Stimulated activated effector memory CD8-positive, alpha-beta T cell treated with anti-CD3 and anti-CD28 coated beads, Interleukin-12 subunit alpha, Interleukin-12 subunit beta, amount 100 ng/mL, for 72 hours (primary cell): ENCODE measurements at regions not wholly inside any gene's neighbourhood (a gene's known extent, or its start where the extent isn't known, plus 50 kb on each side); places are given as distances from the start of the nearest gene placed in this dataset.

Experiments used
- ATAC-seq: fragments of 150-1000 bp; cut with Tn5 transposase; 2 replicates; pipeline ENCODE4 v1.10.0; 2021
- DNase-seq, 2 donors: peaks; one replicate each; pipeline ENCODE4 v3.0.0; 2021 to 2022; ENCODE audit warnings: low spot score in 2 of 2
- H3K27ac Mint-ChIP-seq: one replicate; pipeline ENCODE4 v1.8.0; 2022; ENCODE audit warnings: mild to moderate bottlenecking, mixed read lengths
- H3K36me3 Mint-ChIP-seq: one replicate; pipeline ENCODE4 v1.8.0; 2022; ENCODE audit warnings: mild to moderate bottlenecking, mixed read lengths
- H3K4me1 Mint-ChIP-seq: one replicate; pipeline ENCODE4 v1.8.0; 2022; ENCODE audit warnings: mixed read lengths
- H3K4me3 Mint-ChIP-seq: one replicate; pipeline ENCODE4 v1.8.0; 2022; ENCODE audit warnings: mild to moderate bottlenecking, mixed read lengths
- H3K9me3 Mint-ChIP-seq: one replicate; pipeline ENCODE4 v1.8.0; 2022; ENCODE audit warnings: mixed read lengths

DNA sequence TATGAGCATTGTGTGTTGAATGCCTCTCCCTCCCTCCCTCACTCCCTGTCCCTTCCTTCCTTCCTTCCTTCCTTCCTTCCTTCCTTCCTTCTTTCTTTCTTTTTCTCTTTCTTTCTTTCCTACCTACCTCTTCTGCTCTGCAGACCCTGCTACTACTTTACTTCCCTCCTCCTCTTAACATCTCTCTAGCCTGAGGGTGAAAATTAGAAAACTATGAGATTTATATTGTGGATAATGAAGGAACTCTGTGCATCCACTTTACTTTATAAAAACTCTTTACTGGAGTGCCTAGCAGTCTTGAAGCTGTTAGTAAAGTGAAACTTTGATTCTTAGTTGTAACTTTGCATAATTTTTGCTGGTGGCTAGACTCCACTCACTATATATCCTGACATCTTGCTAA, 572.2 kb downstream of the RWDD3 start:
- H3K27ac Mint-ChIP-seq, result no peak overlapping the region
- H3K36me3 Mint-ChIP-seq, result no peaks in the 10 kb centered on the region
- ATAC-seq (no peak), DNase-seq (no peak)
- H3K4me1 Mint-ChIP-seq, result no peaks in the 10 kb centered on the region
- H3K9me3 Mint-ChIP-seq, result peaks cover 11% of the 10 kb centered on the region
- no peak overlapping the region for H3K4me3 Mint-ChIP-seq

DNA sequence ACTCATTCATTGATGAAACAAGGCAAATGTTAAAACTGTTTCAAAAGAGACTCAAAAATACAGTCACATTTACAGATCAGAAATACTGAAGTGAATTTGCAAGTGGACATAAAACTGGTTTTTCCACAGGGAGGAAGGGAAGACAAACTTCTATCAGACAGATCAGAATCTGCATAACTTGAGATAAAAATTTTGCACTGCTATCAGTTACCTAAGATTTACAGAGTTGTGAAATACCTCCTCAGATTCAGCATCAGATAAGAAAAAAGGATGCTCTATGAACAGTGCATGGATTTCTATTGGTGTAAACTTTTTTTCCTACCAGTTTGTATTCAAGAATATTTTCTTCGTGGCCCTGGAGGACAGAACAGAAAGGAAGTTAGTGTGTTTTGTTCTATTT, 575.4 kb downstream of the RWDD3 start:
- Mint-ChIP-seq H3K9me3 (peaks cover 10% of the 10 kb centered on the region), H3K4me1 (no peaks in the 10 kb centered on the region), H3K4me3 (no peak overlapping the region), H3K36me3 (no peaks in the 10 kb centered on the region), H3K27ac (no peak overlapping the region)
- ATAC-seq (no peak), DNase-seq (no peak)

DNA sequence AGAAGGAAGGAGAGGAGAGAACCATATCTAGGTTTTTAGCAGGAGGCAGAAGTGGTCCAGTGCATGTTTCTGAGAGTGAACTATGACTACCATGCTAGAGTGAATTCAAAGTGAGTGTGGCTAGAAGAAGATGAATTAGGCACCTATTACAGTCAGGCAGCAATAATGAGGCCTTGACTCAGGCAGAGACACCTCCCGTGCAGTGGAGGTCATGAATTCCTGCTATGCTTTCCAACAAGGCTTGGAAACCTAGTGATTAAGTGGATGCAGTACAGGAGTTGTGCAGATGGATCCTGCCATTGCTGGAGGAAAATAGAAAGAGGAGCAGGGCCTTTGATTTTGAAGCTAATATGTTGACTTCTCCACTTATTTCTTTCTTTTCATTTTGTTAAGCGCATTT, 581.5 kb downstream of the RWDD3 start:
- H3K27ac Mint-ChIP-seq, result no peak overlapping the region
- DNase-seq, result no peak
- H3K4me3 Mint-ChIP-seq, result no peak overlapping the region
- H3K36me3 Mint-ChIP-seq, result no peaks in the 10 kb centered on the region
- H3K4me1 Mint-ChIP-seq, result no peaks in the 10 kb centered on the region
- ATAC-seq, result no peak
- peaks cover 12% of the 10 kb centered on the region for H3K9me3 Mint-ChIP-seq

DNA sequence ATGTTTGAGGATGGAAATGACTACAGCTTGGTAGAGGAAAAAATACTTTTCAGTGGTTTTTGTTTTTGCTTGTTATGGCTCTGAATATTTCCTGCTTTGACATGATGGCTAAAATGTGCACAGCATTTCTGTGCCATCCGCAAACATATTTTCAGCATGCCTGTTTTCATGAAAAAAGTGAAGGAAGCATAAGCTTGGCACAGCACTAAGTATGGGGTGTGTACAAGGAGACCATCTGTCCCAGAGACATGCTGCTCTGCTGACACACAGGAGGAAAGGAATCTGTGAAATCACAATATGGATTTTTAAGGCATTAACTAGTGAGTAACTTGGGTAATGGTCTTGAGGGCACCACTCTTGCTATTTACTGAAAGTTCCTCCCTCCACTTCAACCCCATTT, 595.5 kb downstream of the RWDD3 start:
- Mint-ChIP-seq H3K9me3 (peaks cover 14% of the 10 kb centered on the region), H3K36me3 (no peaks in the 10 kb centered on the region), H3K27ac (no peak overlapping the region), H3K4me3 (no peak overlapping the region), H3K4me1 (no peaks in the 10 kb centered on the region)
- DNase-seq (no peak), ATAC-seq (no peak)

DNA sequence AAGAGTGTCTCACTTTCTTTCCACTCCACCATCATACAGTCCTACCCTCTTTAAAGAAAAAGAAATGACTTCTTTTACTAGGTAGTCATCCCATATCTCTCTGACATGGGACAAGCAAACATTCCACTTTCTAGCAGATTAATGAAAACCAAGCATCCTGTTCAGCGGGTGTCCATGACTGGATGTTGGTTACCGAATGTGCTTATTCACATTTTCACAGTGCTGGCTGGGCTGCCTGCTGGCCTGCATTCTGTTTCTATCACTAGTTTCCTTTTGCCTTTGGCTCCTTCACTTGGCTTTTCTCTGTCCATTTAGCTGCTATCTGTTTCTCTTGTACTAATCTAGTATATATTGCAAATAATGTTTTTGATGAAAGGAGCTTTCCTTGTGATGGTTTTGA, 598.4 kb downstream of the RWDD3 start:
- no peaks in the 10 kb centered on the region for H3K4me1 Mint-ChIP-seq
- H3K27ac Mint-ChIP-seq, result no peak overlapping the region
- H3K36me3 Mint-ChIP-seq, result no peaks in the 10 kb centered on the region
- peaks cover 25% of the 10 kb centered on the region for H3K9me3 Mint-ChIP-seq
- H3K4me3 Mint-ChIP-seq, result no peak overlapping the region
- DNase-seq (no peak), ATAC-seq (no peak)

DNA sequence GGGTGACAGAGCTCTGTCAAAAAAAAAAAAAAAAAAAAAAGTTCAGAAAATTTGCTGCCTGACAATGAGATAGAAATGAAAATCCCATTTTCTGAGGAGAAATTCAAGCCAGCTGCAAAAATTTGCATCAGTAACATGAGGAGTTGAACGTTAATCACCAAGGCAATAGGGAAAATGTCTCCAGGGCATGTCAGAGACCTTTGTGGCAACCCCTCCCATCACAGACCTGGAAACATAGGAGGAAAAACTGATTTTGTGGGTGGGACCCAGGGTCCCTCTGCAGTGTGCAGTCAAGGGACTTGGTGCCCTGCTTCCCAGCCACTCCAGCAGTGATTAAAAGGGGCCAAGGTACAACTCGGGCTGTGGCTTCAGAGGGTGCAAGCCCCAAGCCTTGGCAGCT, 615.4 kb downstream of the RWDD3 start:
- Mint-ChIP-seq H3K9me3 (peaks cover 6% of the 10 kb centered on the region), H3K27ac (no peak overlapping the region), H3K36me3 (no peaks in the 10 kb centered on the region), H3K4me3 (no peak overlapping the region), H3K4me1 (no peaks in the 10 kb centered on the region)
- no peak for DNase-seq
- no peak for ATAC-seq

DNA sequence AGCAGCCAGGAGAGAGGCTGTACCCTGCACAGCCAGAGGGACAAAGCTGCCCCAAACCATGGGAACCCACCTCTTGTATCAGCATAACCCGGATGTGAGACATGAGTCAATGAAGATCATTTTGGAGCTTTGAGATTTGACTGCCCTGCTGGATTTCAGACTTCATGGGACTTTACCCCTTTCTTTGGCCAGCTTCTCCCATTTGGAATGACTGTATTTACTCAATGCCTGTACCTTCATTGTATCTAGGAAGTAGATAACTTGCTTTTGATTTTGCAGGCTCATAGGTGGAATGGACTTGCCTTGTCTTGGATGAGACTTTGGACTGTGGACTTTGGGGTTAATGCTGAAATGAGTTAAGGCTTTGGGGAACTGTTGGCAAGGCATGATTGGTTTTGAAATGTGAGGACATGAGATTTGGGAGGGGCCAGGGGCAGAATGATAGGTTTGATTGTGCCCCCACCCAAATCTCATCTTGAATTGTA, 616.2 kb downstream of the RWDD3 start:
- no peaks in the 10 kb centered on the region for H3K36me3 Mint-ChIP-seq
- H3K4me1 Mint-ChIP-seq, result no peaks in the 10 kb centered on the region
- DNase-seq (no peak), ATAC-seq (no peak)
- no peak overlapping the region for H3K4me3 Mint-ChIP-seq
- peaks cover 3% of the 10 kb centered on the region for H3K9me3 Mint-ChIP-seq
- no peak overlapping the region for H3K27ac Mint-ChIP-seq

DNA sequence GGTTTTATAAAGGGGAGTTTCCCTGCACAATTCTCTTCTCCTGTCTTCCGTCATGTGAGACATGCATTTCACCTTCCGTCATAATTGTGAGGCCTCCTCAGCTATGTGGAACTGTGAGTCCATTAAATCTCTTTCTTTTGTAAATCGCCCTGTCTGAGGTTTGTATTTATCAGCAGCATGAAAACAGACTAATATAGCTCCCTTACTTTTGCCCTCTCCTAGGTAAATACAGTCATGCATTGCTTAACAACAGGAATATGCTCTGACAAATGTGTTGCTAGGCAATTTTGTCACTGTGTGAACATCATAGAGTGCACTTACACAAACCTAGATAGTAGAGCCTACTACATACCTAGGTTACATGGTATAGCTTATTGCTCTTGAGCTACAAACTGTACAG, 616.8 kb downstream of the RWDD3 start:
- no peak overlapping the region for H3K4me3 Mint-ChIP-seq
- H3K9me3 Mint-ChIP-seq, result peaks cover 3% of the 10 kb centered on the region
- H3K27ac Mint-ChIP-seq, result no peak overlapping the region
- DNase-seq (no peak), ATAC-seq (no peak)
- no peaks in the 10 kb centered on the region for H3K36me3 Mint-ChIP-seq
- H3K4me1 Mint-ChIP-seq, result no peaks in the 10 kb centered on the region

DNA sequence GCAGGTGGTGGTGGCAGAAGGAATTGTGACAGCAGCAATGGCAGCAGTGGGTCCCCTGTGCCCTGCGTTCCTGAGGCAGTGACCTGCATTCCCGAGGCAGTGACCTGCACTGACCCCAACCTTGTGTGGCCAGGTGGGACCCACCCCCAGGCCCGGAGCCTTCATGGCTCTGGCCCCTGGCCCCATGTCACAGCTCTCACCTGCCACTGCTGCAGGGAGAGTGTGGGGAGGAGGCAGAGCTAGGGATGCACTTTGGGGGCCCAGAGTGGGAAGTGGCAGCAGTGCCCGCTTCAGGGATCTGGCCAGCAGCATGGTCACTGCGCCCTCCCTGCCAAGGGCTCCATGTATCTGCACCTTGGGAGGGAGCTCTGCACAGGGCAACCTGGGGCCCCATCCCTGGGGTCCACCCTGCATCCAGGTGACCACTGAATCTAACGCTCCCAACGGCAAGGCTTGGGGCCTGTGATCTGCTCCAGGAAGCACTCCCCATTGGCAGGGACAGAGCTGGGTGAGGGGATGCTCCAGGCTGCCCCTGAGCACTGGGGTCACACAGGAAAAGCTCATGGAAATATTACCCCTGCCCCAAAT, 618.6 kb downstream of the RWDD3 start:
- ATAC-seq, result peak; percentile 42

DNA sequence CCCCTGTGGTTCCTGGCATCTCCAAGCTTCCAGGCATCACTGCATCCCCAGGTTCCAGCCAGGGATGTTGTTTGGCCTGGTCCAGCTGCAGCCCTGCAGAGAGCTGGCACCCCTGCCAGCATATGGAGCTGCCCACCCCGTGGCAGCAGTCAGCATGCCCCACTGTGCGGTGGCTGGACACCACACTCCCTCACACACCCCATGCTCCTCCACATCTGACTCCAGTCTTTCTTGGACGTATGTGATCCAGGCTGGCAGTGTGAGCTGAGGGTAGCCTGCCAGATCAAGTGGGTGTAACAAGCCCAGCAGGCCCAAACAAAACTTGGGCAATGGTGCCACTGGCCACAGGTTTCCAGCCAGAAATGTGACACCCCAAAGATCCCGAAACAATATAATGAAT, 620.4 kb downstream of the RWDD3 start:
- no peak overlapping the region for H3K27ac Mint-ChIP-seq
- H3K36me3 Mint-ChIP-seq, result no peaks in the 10 kb centered on the region
- ATAC-seq, result peak; percentile 20
- H3K4me1 Mint-ChIP-seq, result no peaks in the 10 kb centered on the region
- DNase-seq, result no peak
- peaks cover 3% of the 10 kb centered on the region for H3K9me3 Mint-ChIP-seq
- no peak overlapping the region for H3K4me3 Mint-ChIP-seq

More for the DNA sequence above, 618.6 kb downstream of the RWDD3 start:
- Mint-ChIP-seq H3K9me3 (peaks cover 3% of the 10 kb centered on the region), H3K27ac (no peak overlapping the region), H3K4me1 (no peaks in the 10 kb centered on the region), H3K4me3 (no peak overlapping the region), H3K36me3 (no peaks in the 10 kb centered on the region)
- DNase-seq, result no peak

DNA sequence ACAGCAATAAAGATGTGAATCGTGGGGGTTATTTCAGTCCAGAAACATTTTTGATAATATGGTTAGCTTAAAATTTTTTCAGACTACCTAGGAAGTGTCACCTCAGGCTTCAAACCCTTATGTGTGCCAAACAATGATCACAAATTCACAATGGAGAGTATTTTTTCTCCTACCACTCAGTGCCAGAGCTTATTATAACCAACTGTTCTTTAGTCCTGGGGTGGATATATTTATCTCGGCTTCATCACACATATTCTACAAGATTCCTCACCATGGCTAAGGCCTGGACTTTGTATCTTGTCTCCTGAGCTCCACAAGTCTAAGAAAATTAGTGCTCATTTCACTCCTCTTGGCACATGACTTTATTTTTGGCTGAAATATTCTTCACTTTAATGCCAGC, 629.1 kb downstream of the RWDD3 start:
- H3K36me3 Mint-ChIP-seq, result no peaks in the 10 kb centered on the region
- ATAC-seq, result no peak

DNA sequence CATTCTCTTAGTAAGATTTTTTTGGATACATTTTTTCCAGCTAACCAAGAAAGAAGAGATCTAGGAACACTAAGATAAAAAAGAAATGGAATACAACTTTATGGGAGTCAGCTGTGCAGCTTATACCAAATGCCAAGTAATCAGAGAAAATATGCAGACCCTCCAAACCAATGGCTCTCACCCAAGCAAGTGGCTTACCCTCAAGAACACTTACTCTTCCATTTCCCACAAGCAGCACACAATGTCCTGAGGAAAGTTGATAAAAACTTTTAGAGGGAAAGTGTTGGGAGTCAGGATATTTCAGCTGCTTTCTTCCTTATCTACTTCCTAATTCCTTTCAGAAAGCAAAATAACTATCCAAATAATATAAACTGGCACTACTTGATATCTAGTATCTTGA, 631.8 kb downstream of the RWDD3 start:
- no peak for DNase-seq
- ATAC-seq, result no peak
- Mint-ChIP-seq H3K4me1 (no peaks in the 10 kb centered on the region), H3K4me3 (no peak overlapping the region), H3K9me3 (peaks cover 29% of the 10 kb centered on the region), H3K27ac (no peak overlapping the region), H3K36me3 (no peaks in the 10 kb centered on the region)

More for the DNA sequence above, 629.1 kb downstream of the RWDD3 start:
- Mint-ChIP-seq H3K9me3 (peaks cover 24% of the 10 kb centered on the region), H3K27ac (no peak overlapping the region), H3K4me3 (no peak overlapping the region), H3K4me1 (no peaks in the 10 kb centered on the region)
- no peak for DNase-seq

DNA sequence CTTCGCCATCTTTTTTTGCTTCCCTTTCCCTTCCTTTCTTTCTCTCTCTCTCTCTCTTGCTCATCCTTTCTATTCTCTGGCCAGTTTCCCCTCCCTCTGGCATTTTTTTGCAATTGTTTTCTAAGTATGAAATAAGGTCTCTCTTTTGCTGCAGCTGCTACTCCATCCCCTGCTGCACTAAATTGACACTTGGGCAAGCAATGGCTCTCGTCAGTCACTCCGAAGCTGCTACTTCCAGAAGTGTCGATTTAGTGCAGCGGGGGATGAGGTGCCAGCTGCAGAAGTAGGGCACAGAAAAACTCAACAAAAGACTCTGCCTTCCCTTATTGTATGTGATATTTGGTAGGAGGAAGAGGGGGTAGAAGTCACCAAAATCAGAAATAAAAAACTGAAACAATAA, 642.3 kb downstream of the RWDD3 start:
- DNase-seq, result no peak
- Mint-ChIP-seq H3K4me1 (no peaks in the 10 kb centered on the region), H3K36me3 (no peaks in the 10 kb centered on the region), H3K4me3 (no peak overlapping the region), H3K27ac (no peak overlapping the region), H3K9me3 (peaks cover 11% of the 10 kb centered on the region)
- ATAC-seq, result no peak

DNA sequence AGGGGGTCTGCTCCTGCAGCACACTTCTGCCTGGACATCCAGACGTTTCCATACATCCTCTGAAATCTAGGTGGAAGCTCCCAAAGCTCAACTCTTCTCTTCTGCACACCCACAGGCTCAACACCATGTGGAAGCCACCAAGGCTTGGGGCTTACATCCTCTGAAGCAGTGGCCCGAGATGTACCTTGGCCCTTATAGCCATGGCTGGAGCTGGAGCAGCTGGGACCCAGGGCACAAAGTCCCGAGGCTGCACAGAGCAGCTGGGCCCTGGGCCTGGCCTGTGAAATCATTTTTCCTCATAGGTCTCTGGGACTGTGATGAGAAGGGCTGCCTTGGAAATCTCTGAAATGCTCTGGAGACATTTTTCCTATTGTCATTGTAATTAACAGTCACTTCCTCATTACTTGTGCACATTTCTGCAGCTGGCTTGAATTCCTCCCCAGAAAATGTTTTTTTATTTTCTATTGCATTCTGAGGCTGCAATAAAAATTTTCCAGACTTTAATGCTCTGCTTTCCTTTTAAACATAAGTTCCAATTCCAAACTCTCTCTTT, 645.6 kb downstream of the RWDD3 start:
- no peak overlapping the region for H3K4me3 Mint-ChIP-seq
- no peak overlapping the region for H3K27ac Mint-ChIP-seq
- ATAC-seq (no peak), DNase-seq (no peak)
- H3K4me1 Mint-ChIP-seq, result no peaks in the 10 kb centered on the region
- H3K9me3 Mint-ChIP-seq, result peaks cover 17% of the 10 kb centered on the region
- H3K36me3 Mint-ChIP-seq, result no peaks in the 10 kb centered on the region

DNA sequence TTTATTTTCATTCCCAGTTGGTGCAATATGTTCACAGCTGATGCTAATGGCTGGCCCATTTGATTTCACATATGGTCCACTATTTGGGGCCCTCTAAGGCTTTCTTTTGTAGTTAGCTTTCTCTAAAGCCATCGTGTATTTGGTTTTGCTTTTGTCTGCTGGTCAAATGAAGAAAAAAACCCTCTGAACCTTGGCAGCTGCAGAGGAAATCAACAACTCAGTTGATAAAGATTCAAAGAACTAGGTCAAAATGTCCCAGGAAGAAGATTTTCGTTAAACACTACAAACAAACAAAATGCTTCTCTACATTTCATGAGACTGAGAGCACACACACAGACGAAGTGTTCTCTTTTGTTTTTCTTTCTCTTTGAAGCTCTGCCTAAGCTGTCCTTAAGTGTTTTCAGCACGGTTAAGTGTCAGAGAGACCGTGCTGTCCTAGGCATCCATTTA, 655.0 kb downstream of the RWDD3 start:
- Mint-ChIP-seq H3K36me3 (no peaks in the 10 kb centered on the region), H3K4me3 (no peak overlapping the region), H3K4me1 (no peaks in the 10 kb centered on the region), H3K9me3 (peaks cover 21% of the 10 kb centered on the region), H3K27ac (no peak overlapping the region)
- DNase-seq (no peak), ATAC-seq (no peak)

DNA sequence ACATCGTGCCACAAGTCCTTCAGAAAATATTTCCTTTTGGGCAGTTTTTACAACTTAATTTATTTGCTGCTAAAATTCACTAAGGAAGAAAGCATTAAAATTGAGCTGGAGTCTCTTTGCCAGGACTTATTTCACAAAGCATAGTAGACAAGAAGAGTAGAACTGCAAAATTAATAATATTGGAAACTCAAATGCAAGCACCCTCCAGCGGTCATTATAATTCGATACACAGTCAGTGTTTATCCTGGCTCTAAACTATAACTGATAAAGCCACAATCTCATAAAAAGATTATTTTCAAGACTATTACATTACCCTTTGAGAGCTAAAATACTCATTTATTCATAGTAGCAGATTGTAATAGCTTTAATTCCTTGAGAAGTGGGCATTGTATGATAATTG, 655.4 kb downstream of the RWDD3 start:
- no peaks in the 10 kb centered on the region for H3K36me3 Mint-ChIP-seq
- no peak overlapping the region for H3K27ac Mint-ChIP-seq
- DNase-seq, result no peak
- no peak for ATAC-seq
- H3K4me3 Mint-ChIP-seq, result no peak overlapping the region
- no peaks in the 10 kb centered on the region for H3K4me1 Mint-ChIP-seq
- peaks cover 21% of the 10 kb centered on the region for H3K9me3 Mint-ChIP-seq
